WTC11 (cell line): ENCODE measurements at regions not wholly inside any gene's neighbourhood (a gene's known extent, or its start where the extent isn't known, plus 50 kb on each side); places are given as distances from the start of the nearest gene placed in this dataset.

Experiments used
- CREM ChIP-seq: sonication (generic); formaldehyde crosslinking; IDR thresholded peaks from 2 replicates; pipeline ENCODE4 v1.8.1; 2022; ENCODE audit warnings: mild to moderate bottlenecking, missing genetic modification reagents, moderate library complexity
- ETV6 ChIP-seq: sonication (generic); formaldehyde crosslinking; IDR thresholded peaks from 2 replicates; pipeline ENCODE4 v1.8.1; 2022; ENCODE audit warnings: mild to moderate bottlenecking, missing genetic modification reagents
- FOXJ3 ChIP-seq: sonication (generic); formaldehyde crosslinking; IDR thresholded peaks from 2 replicates; pipeline ENCODE4 v1.9.0; 2021; ENCODE audit warnings: missing genetic modification reagents, mild to moderate bottlenecking, borderline replicate concordance
- GABPB1 ChIP-seq: sonication (generic); formaldehyde crosslinking; IDR thresholded peaks from 2 replicates; pipeline ENCODE4 v1.8.1; 2023; ENCODE audit warnings: mild to moderate bottlenecking, missing genetic modification reagents
- IRF2 ChIP-seq: sonication (generic); formaldehyde crosslinking; IDR thresholded peaks from 2 replicates; pipeline ENCODE4 v1.8.0; 2022; ENCODE audit warnings: low read depth, missing genetic modification reagents, borderline replicate concordance
- JUN ChIP-seq: sonication (generic); formaldehyde crosslinking; IDR thresholded peaks from 2 replicates; pipeline ENCODE4 v1.8.0; 2023; ENCODE audit warnings: mild to moderate bottlenecking, missing genetic modification reagents
- TF ChIP-seq, protein P1 (sequence below): fragments of 200-600 bp; IDR thresholded peaks from 2 replicates; pipeline ENCODE4 v1.8.0; 2022; ENCODE audit warnings: antibody characterized with exemption
- TF ChIP-seq, protein P2 (sequence below): sonication (generic); formaldehyde crosslinking; IDR thresholded peaks from 2 replicates; pipeline ENCODE4 v1.8.1; 2023; ENCODE audit warnings: mild to moderate bottlenecking, moderate library complexity, missing genetic modification reagents
- TF ChIP-seq, protein P3 (sequence below): sonication (generic); formaldehyde crosslinking; IDR thresholded peaks from 2 replicates; pipeline ENCODE4 v1.8.0; 2022; ENCODE audit warnings: mild to moderate bottlenecking, missing genetic modification reagents
- TF ChIP-seq, protein P4 (sequence below): sonication (generic); formaldehyde crosslinking; IDR thresholded peaks from 2 replicates; pipeline ENCODE4 v1.8.1; 2023; ENCODE audit warnings: mild to moderate bottlenecking, missing genetic modification reagents
- TF ChIP-seq, protein P5 (sequence below): sonication (generic); formaldehyde crosslinking; IDR thresholded peaks from 2 replicates; pipeline ENCODE4 v1.8.1; 2023; ENCODE audit warnings: mild to moderate bottlenecking, missing genetic modification reagents
- TF ChIP-seq, protein P6 (sequence below): sonication (generic); formaldehyde crosslinking; IDR thresholded peaks from 2 replicates; pipeline ENCODE4 v1.8.1; 2022; ENCODE audit warnings: mild to moderate bottlenecking, missing genetic modification reagents, moderate library complexity, borderline replicate concordance
- TF ChIP-seq, protein P7 (sequence below): sonication (generic); formaldehyde crosslinking; conservative IDR thresholded peaks from 2 replicates; pipeline ENCODE4 v1.8.1; 2022; ENCODE audit warnings: mild to moderate bottlenecking, missing genetic modification reagents
- TF ChIP-seq, protein P8 (sequence below): sonication (generic); formaldehyde crosslinking; IDR thresholded peaks from 2 replicates; pipeline ENCODE4 v1.8.0; 2022; ENCODE audit warnings: mild to moderate bottlenecking, missing genetic modification reagents

DNA sequence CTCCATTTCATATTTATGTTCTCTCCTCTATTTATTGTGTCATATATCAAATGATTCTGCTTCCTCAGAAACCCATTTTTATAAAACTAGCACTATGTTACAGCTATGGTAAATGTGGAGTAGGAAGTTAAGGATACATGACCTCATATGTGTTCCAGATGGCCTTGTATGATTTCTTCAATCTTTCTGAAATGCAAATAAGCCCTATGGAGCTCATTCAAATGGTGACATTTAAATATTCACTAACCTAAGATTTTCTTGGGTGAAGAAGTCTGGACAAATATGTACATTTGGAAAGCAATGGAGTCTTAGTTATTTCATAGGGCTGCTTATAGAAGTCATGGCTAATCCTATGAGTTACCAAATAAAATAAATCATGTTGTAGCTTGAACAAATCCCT, 782.5 kb downstream of the STPG2 start:
- TF ChIP-seq, protein P1, sequence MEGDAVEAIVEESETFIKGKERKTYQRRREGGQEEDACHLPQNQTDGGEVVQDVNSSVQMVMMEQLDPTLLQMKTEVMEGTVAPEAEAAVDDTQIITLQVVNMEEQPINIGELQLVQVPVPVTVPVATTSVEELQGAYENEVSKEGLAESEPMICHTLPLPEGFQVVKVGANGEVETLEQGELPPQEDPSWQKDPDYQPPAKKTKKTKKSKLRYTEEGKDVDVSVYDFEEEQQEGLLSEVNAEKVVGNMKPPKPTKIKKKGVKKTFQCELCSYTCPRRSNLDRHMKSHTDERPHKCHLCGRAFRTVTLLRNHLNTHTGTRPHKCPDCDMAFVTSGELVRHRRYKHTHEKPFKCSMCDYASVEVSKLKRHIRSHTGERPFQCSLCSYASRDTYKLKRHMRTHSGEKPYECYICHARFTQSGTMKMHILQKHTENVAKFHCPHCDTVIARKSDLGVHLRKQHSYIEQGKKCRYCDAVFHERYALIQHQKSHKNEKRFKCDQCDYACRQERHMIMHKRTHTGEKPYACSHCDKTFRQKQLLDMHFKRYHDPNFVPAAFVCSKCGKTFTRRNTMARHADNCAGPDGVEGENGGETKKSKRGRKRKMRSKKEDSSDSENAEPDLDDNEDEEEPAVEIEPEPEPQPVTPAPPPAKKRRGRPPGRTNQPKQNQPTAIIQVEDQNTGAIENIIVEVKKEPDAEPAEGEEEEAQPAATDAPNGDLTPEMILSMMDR: no peak
- no peak for TF ChIP-seq GABPB1 (CRISPR knock-in tag)
- TF ChIP-seq, protein P2, sequence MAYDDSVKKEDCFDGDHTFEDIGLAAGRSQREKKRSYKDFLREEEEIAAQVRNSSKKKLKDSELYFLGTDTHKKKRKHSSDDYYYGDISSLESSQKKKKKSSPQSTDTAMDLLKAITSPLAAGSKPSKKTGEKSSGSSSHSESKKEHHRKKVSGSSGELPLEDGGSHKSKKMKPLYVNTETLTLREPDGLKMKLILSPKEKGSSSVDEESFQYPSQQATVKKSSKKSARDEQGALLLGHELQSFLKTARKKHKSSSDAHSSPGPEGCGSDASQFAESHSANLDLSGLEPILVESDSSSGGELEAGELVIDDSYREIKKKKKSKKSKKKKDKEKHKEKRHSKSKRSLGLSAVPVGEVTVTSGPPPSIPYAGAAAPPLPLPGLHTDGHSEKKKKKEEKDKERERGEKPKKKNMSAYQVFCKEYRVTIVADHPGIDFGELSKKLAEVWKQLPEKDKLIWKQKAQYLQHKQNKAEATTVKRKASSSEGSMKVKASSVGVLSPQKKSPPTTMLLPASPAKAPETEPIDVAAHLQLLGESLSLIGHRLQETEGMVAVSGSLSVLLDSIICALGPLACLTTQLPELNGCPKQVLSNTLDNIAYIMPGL: no peak
- TF ChIP-seq FOXJ3: no peak
- TF ChIP-seq, protein P3, sequence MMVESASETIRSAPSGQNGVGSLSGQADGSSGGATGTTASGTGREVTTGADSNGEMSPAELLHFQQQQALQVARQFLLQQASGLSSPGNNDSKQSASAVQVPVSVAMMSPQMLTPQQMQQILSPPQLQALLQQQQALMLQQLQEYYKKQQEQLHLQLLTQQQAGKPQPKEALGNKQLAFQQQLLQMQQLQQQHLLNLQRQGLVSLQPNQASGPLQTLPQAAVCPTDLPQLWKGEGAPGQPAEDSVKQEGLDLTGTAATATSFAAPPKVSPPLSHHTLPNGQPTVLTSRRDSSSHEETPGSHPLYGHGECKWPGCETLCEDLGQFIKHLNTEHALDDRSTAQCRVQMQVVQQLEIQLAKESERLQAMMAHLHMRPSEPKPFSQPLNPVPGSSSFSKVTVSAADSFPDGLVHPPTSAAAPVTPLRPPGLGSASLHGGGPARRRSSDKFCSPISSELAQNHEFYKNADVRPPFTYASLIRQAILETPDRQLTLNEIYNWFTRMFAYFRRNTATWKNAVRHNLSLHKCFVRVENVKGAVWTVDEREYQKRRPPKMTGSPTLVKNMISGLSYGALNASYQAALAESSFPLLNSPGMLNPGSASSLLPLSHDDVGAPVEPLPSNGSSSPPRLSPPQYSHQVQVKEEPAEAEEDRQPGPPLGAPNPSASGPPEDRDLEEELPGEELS (CRISPR knock-in tag): no peak
- TF ChIP-seq, protein P4, sequence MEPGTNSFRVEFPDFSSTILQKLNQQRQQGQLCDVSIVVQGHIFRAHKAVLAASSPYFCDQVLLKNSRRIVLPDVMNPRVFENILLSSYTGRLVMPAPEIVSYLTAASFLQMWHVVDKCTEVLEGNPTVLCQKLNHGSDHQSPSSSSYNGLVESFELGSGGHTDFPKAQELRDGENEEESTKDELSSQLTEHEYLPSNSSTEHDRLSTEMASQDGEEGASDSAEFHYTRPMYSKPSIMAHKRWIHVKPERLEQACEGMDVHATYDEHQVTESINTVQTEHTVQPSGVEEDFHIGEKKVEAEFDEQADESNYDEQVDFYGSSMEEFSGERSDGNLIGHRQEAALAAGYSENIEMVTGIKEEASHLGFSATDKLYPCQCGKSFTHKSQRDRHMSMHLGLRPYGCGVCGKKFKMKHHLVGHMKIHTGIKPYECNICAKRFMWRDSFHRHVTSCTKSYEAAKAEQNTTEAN (CRISPR knock-in tag): no peak
- TF ChIP-seq, protein P5, sequence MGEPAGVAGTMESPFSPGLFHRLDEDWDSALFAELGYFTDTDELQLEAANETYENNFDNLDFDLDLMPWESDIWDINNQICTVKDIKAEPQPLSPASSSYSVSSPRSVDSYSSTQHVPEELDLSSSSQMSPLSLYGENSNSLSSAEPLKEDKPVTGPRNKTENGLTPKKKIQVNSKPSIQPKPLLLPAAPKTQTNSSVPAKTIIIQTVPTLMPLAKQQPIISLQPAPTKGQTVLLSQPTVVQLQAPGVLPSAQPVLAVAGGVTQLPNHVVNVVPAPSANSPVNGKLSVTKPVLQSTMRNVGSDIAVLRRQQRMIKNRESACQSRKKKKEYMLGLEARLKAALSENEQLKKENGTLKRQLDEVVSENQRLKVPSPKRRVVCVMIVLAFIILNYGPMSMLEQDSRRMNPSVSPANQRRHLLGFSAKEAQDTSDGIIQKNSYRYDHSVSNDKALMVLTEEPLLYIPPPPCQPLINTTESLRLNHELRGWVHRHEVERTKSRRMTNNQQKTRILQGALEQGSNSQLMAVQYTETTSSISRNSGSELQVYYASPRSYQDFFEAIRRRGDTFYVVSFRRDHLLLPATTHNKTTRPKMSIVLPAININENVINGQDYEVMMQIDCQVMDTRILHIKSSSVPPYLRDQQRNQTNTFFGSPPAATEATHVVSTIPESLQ (CRISPR knock-in tag): no peak
- TF ChIP-seq, protein P6, sequence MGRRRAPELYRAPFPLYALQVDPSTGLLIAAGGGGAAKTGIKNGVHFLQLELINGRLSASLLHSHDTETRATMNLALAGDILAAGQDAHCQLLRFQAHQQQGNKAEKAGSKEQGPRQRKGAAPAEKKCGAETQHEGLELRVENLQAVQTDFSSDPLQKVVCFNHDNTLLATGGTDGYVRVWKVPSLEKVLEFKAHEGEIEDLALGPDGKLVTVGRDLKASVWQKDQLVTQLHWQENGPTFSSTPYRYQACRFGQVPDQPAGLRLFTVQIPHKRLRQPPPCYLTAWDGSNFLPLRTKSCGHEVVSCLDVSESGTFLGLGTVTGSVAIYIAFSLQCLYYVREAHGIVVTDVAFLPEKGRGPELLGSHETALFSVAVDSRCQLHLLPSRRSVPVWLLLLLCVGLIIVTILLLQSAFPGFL (CRISPR knock-in tag): no peak
- no peak for TF ChIP-seq ETV6 (CRISPR knock-in tag)
- TF ChIP-seq, protein P7, sequence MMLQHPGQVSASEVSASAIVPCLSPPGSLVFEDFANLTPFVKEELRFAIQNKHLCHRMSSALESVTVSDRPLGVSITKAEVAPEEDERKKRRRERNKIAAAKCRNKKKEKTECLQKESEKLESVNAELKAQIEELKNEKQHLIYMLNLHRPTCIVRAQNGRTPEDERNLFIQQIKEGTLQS (CRISPR knock-in tag): no peak
- TF ChIP-seq JUN: no peak
- TF ChIP-seq, protein P8, sequence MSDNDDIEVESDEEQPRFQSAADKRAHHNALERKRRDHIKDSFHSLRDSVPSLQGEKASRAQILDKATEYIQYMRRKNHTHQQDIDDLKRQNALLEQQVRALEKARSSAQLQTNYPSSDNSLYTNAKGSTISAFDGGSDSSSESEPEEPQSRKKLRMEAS (CRISPR knock-in tag): no peak
- no peak for TF ChIP-seq CREM
- TF ChIP-seq IRF2 (CRISPR knock-in tag): no peak
